IMR-90 (cell line): ENCODE measurements at regions not wholly inside any gene's neighbourhood (a gene's known extent, or its start where the extent isn't known, plus 50 kb on each side); places are given as distances from the start of the nearest gene placed in this dataset.

ENCODE experiments used
- BHLHE40 ChIP-seq: fragments of 150-350 bp; IDR thresholded peaks from 2 replicates; pipeline ENCODE4 v1.6.1; 2016; ENCODE audit warnings: mild to moderate bottlenecking, low read depth, low read length
- CEBPB ChIP-seq: IDR thresholded peaks from 2 replicates; pipeline ENCODE4 v1.6.1; 2012; ENCODE audit warnings: low read depth, low read length, improper control_type of control experiment
- CTCF ChIP-seq: conservative IDR thresholded peaks from 2 replicates; pipeline ENCODE4 v1.5.1; 2012; ENCODE audit warnings: mild to moderate bottlenecking, low read depth, low read length, improper control_type of control experiment
- ELK1 ChIP-seq: fragments of 150-350 bp; IDR thresholded peaks from 2 replicates; pipeline ENCODE4 v1.6.1; 2016; ENCODE audit warnings: low read depth, mild to moderate bottlenecking, low read length, moderate library complexity, borderline replicate concordance
- MAFK ChIP-seq: IDR thresholded peaks from 2 replicates; pipeline ENCODE4 v1.6.1; 2012; ENCODE audit warnings: low read depth, low read length, improper control_type of control experiment
- MAZ ChIP-seq: IDR thresholded peaks from 2 replicates; pipeline ENCODE4 v1.6.1; 2012; ENCODE audit warnings: low read depth, mild to moderate bottlenecking, low read length, improper control_type of control experiment, moderate library complexity, borderline replicate concordance
- POLR2A ChIP-seq: IDR thresholded peaks from 2 replicates; pipeline ENCODE4 v1.6.1; 2012; ENCODE audit warnings: mild to moderate bottlenecking, low read depth, low read length
- RAD21 ChIP-seq: IDR thresholded peaks from 2 replicates; pipeline ENCODE4 v1.6.1; 2012; ENCODE audit warnings: low read length, improper control_type of control experiment
- RCOR1 ChIP-seq: IDR thresholded peaks from 2 replicates; pipeline ENCODE4 v1.6.1; 2012; ENCODE audit warnings: mild to moderate bottlenecking, low read length, improper control_type of control experiment; ENCODE audit not compliant: insufficient replicate concordance
- RFX5 ChIP-seq: IDR thresholded peaks from 2 replicates; pipeline ENCODE4 v1.8.0; 2012; ENCODE audit warnings: low read depth, mild to moderate bottlenecking, low read length, moderate library complexity
- USF2 ChIP-seq: fragments of 150-350 bp; IDR thresholded peaks from 2 replicates; pipeline ENCODE4 v1.6.1; 2017; ENCODE audit warnings: mild to moderate bottlenecking, antibody characterized with exemption, low read length, low read depth

GRCh38 chr1:72932025-72932424, 649.7 kb upstream of the NEGR1 start:
- TF ChIP-seq MAFK (no peak), CTCF (no peak), POLR2A (no peak), RAD21 (no peak), USF2 (no peak), CEBPB (no peak), MAZ (no peak), BHLHE40 (no peak), RCOR1 (no peak), ELK1 (no peak), RFX5 (no peak)
